CD4-positive, CD25-positive, alpha-beta regulatory T cell (primary cell): ENCODE measurements at regions not wholly inside any gene's neighbourhood (a gene's known extent, or its start where the extent isn't known, plus 50 kb on each side); places are given as distances from the start of the nearest gene placed in this dataset.

Experiments used
- ATAC-seq, 2 donors: fragments of 150-1000 bp; cut with Tn5 transposase; one replicate each; pipeline ENCODE4 v1.10.0; 2021; ENCODE audit warnings: low read depth in 2 of 2, moderate number of reproducible peaks in 2 of 2, moderate library complexity in 1 of 2
- DNase-seq, 3 donors: peaks; one replicate each; pipeline versions ENCODE4 v3.0.0 to v3.0.0-alpha.2; 2012 to 2022; ENCODE audit warnings: mixed read lengths in 1 of 3
- H3K27ac ChIP-seq: one replicate; pipeline ENCODE4 v1.7.0; 2013; ENCODE audit warnings: mild to moderate bottlenecking, low read length; ENCODE audit not compliant: insufficient read depth, poor library complexity, severe bottlenecking
- H3K27me3 ChIP-seq: one replicate; pipeline ENCODE4 v1.7.0; 2013; ENCODE audit warnings: low read length; ENCODE audit not compliant: control insufficient read depth, insufficient read depth
- H3K36me3 ChIP-seq: one replicate; pipeline ENCODE4 v1.7.0; 2013; ENCODE audit warnings: mild to moderate bottlenecking, low read length, moderate library complexity; ENCODE audit not compliant: control insufficient read depth, insufficient read depth
- H3K4me1 ChIP-seq: 2 replicates; pipeline ENCODE4 v1.7.0; 2013; ENCODE audit warnings: mild to moderate bottlenecking, low read length; ENCODE audit not compliant: insufficient read depth, control insufficient read depth, poor library complexity, severe bottlenecking
- H3K4me3 ChIP-seq: one replicate; pipeline ENCODE4 v1.7.0; 2013; ENCODE audit warnings: low read depth, mild to moderate bottlenecking, low read length, moderate library complexity
- H3K9me3 ChIP-seq, 2 experiments: 1 replicate in 1 of 2; 2 replicates in 1 of 2; pipeline ENCODE4 v1.7.0; 2013; ENCODE audit warnings: low read length in 2 of 2, mild to moderate bottlenecking in 1 of 2, moderate library complexity in 1 of 2; ENCODE audit not compliant: control insufficient read depth in 2 of 2
- H3K27ac Mint-ChIP-seq, 3 donors: one replicate each; pipeline ENCODE4 v1.8.0; 2020 to 2022; ENCODE audit warnings: mild to moderate bottlenecking in 3 of 3, mixed read lengths in 3 of 3, moderate library complexity in 2 of 3
- H3K27me3 Mint-ChIP-seq: one replicate; pipeline ENCODE4 v1.8.0; 2022; ENCODE audit warnings: mild to moderate bottlenecking, mixed read lengths
- H3K36me3 Mint-ChIP-seq: one replicate; pipeline ENCODE4 v1.8.0; 2020; ENCODE audit warnings: mixed read lengths
- H3K4me1 Mint-ChIP-seq, 4 donors: one replicate each; pipeline ENCODE4 v1.8.0; 2020 to 2022; ENCODE audit warnings: mixed read lengths in 4 of 4, mild to moderate bottlenecking in 1 of 4
- H3K4me3 Mint-ChIP-seq, 4 donors: one replicate each; pipeline ENCODE4 v1.8.0; 2020 to 2022; ENCODE audit warnings: mild to moderate bottlenecking in 4 of 4, mixed read lengths in 4 of 4, moderate library complexity in 3 of 4
- H3K9me3 Mint-ChIP-seq, 7 donors: one replicate each; pipeline ENCODE4 v1.8.0; 2020 to 2022; ENCODE audit warnings: mixed read lengths in 7 of 7, mild to moderate bottlenecking in 3 of 7, moderate library complexity in 2 of 7

GRCh38 chr3:31234145-31234544 lies 298.6 kb upstream of the STT3B start:
- no peak for DNase-seq
- H3K9me3 Mint-ChIP-seq: peaks cover 0 to 3% (median 0%) of the 10 kb centered on the region in 7 donors
- H3K4me3 Mint-ChIP-seq: no peak overlapping the region

GRCh38 chr3:31235062-31235700 lies 297.5 kb upstream of the STT3B start:
- H3K4me1 ChIP-seq: peaks cover 26% of the 10 kb centered on the region
- Mint-ChIP-seq H3K27ac (peak overlapping the region in 2 of 3 donors; percentile 53 to 57), H3K27me3 (no peaks in the 10 kb centered on the region)

More at GRCh38 chr3:31234145-31234544, 298.6 kb upstream of the STT3B start:
- Histone ChIP-seq H3K4me1 (peaks cover 32% of the 10 kb centered on the region), H3K36me3 (no peaks in the 10 kb centered on the region), H3K4me3 (no peak overlapping the region), H3K9me3 (no peaks in the 10 kb centered on the region), H3K27ac (no peak overlapping the region), H3K27me3 (no peaks in the 10 kb centered on the region)
- H3K4me1 Mint-ChIP-seq: peaks cover 0 to 50% (median 27%) of the 10 kb centered on the region in 4 donors
- H3K27me3 Mint-ChIP-seq: no peaks in the 10 kb centered on the region
- H3K27ac Mint-ChIP-seq: peak overlapping the region; percentile 55 to 57 (median 57)
- no peaks in the 10 kb centered on the region for H3K36me3 Mint-ChIP-seq
- ATAC-seq: peak in 1 of 2 donors; percentile 12

GRCh38 chr3:31237887-31238286 lies 294.8 kb upstream of the STT3B start:
- Histone ChIP-seq H3K4me1 (no peaks in the 10 kb centered on the region), H3K36me3 (no peaks in the 10 kb centered on the region), H3K27me3 (no peaks in the 10 kb centered on the region), H3K9me3 (no peaks in the 10 kb centered on the region), H3K27ac (no peak overlapping the region), H3K4me3 (no peak overlapping the region)
- ATAC-seq: no peak
- Mint-ChIP-seq H3K4me1 (peaks cover 0 to 19% (median 11%) of the 10 kb centered on the region in 4 donors), H3K27me3 (no peaks in the 10 kb centered on the region), H3K9me3 (peaks cover 0 to 6% (median 0%) of the 10 kb centered on the region in 7 donors), H3K4me3 (no peak overlapping the region), H3K36me3 (no peaks in the 10 kb centered on the region), H3K27ac (peak overlapping the region in 1 of 3 donors; percentile 53)
- DNase-seq: no peak

More at GRCh38 chr3:31235062-31235700, 297.5 kb upstream of the STT3B start:
- no peak for ATAC-seq
- no peaks in the 10 kb centered on the region for H3K27me3 ChIP-seq
- H3K4me3 ChIP-seq: no peak overlapping the region
- Mint-ChIP-seq H3K9me3 (peaks cover 0 to 3% (median 0%) of the 10 kb centered on the region in 7 donors), H3K4me3 (no peak overlapping the region), H3K36me3 (no peaks in the 10 kb centered on the region), H3K4me1 (peaks cover 0 to 43% (median 25%) of the 10 kb centered on the region in 4 donors)
- H3K36me3 ChIP-seq: no peaks in the 10 kb centered on the region
- no peaks in the 10 kb centered on the region for H3K9me3 ChIP-seq
- no peak overlapping the region for H3K27ac ChIP-seq
- DNase-seq: no peak

GRCh38 chr3:31240013-31240412 lies 292.7 kb upstream of the STT3B start:
- no peak overlapping the region for H3K27ac ChIP-seq
- H3K36me3 Mint-ChIP-seq: no peaks in the 10 kb centered on the region
- no peak overlapping the region for H3K27ac Mint-ChIP-seq
- no peak overlapping the region for H3K4me3 Mint-ChIP-seq
- ATAC-seq: no peak
- no peak for DNase-seq
- H3K4me1 Mint-ChIP-seq: peaks cover 0 to 10% (median 3%) of the 10 kb centered on the region in 4 donors
- H3K4me1 ChIP-seq: no peaks in the 10 kb centered on the region
- no peaks in the 10 kb centered on the region for H3K27me3 Mint-ChIP-seq
- peaks cover 0 to 6% (median 0%) of the 10 kb centered on the region in 7 donors for H3K9me3 Mint-ChIP-seq
- no peak overlapping the region for H3K4me3 ChIP-seq
- no peaks in the 10 kb centered on the region for H3K9me3 ChIP-seq
- H3K27me3 ChIP-seq: no peaks in the 10 kb centered on the region
- no peaks in the 10 kb centered on the region for H3K36me3 ChIP-seq

GRCh38 chr3:31240466-31240865 lies 292.3 kb upstream of the STT3B start:
- Histone ChIP-seq H3K36me3 (no peaks in the 10 kb centered on the region), H3K27me3 (no peaks in the 10 kb centered on the region), H3K4me3 (no peak overlapping the region), H3K27ac (no peak overlapping the region), H3K9me3 (no peaks in the 10 kb centered on the region), H3K4me1 (no peaks in the 10 kb centered on the region)
- Mint-ChIP-seq H3K27me3 (no peaks in the 10 kb centered on the region), H3K9me3 (peaks cover 0 to 6% (median 0%) of the 10 kb centered on the region in 7 donors), H3K36me3 (no peaks in the 10 kb centered on the region), H3K4me3 (no peak overlapping the region), H3K4me1 (peaks cover 0 to 10% (median 3%) of the 10 kb centered on the region in 4 donors), H3K27ac (peak overlapping the region in 1 of 3 donors; percentile 21)
- ATAC-seq (no peak), DNase-seq (no peak)

- Histone ChIP-seq H3K4me3 (no peak overlapping the region), H3K36me3 (no peaks in the 10 kb centered on the region), H3K4me1 (no peaks in the 10 kb centered on the region), H3K27me3 (no peaks in the 10 kb centered on the region), H3K9me3 (no peaks in the 10 kb centered on the region), H3K27ac (no peak overlapping the region)
- no peak overlapping the region for H3K4me3 Mint-ChIP-seq
- no peaks in the 10 kb centered on the region for H3K36me3 Mint-ChIP-seq
- H3K27ac Mint-ChIP-seq: no peak overlapping the region
- peaks cover 0 to 6% (median 0%) of the 10 kb centered on the region in 7 donors for H3K9me3 Mint-ChIP-seq
- no peaks in the 10 kb centered on the region for H3K27me3 Mint-ChIP-seq
- no peak for DNase-seq
- peaks cover 0 to 10% (median 3%) of the 10 kb centered on the region in 4 donors for H3K4me1 Mint-ChIP-seq
- ATAC-seq: no peak
Observed at GRCh38 chr3:31240874-31241273, 291.9 kb upstream of the STT3B start.

- peaks cover 0 to 6% (median 0%) of the 10 kb centered on the region in 7 donors for H3K9me3 Mint-ChIP-seq
- no peak for ATAC-seq
- peaks cover 0 to 10% (median 3%) of the 10 kb centered on the region in 4 donors for H3K4me1 Mint-ChIP-seq
- H3K27ac Mint-ChIP-seq: peak overlapping the region in 1 of 3 donors; percentile 17
- no peaks in the 10 kb centered on the region for H3K36me3 Mint-ChIP-seq
- H3K27me3 ChIP-seq: no peaks in the 10 kb centered on the region
- no peaks in the 10 kb centered on the region for H3K27me3 Mint-ChIP-seq
- H3K4me1 ChIP-seq: no peaks in the 10 kb centered on the region
- no peak overlapping the region for H3K4me3 Mint-ChIP-seq
- H3K9me3 ChIP-seq: no peaks in the 10 kb centered on the region
- H3K4me3 ChIP-seq: no peak overlapping the region
- DNase-seq: no peak
- no peaks in the 10 kb centered on the region for H3K36me3 ChIP-seq
- H3K27ac ChIP-seq: no peak overlapping the region
Observed at GRCh38 chr3:31241533-31241932, 291.2 kb upstream of the STT3B start.
